Keratinocyte (primary cell): ENCODE measurements at regions not wholly inside any gene's neighbourhood (a gene's known extent, or its start where the extent isn't known, plus 50 kb on each side); places are given as distances from the start of the nearest gene placed in this dataset.

Experiments used
- DNase-seq: peaks from one replicate; pipeline ENCODE4 v3.0.0-alpha.2; 2011; ENCODE audit warnings: low read depth, missing footprints, low spot score
- FAIRE-seq: peaks from 2 replicates; lab custom pipeline; 2011; peaks lifted over from hg19 to GRCh38; lab: Jason Lieb, UNC
- H2AFZ ChIP-seq: 2 replicates; pipeline ENCODE4 v1.6.0; 2012; ENCODE audit warnings: low read length, control low read depth, inconsistent platforms; ENCODE audit not compliant: control insufficient read depth
- H3K27ac ChIP-seq: 2 replicates; pipeline ENCODE4 v1.5.1; 2011; ENCODE audit warnings: low read length; ENCODE audit not compliant: control insufficient read depth, insufficient read depth
- H3K27me3 ChIP-seq: 3 replicates; pipeline ENCODE4 v1.6.0; 2011; ENCODE audit warnings: low read length; ENCODE audit not compliant: control insufficient read depth, insufficient read depth; ENCODE audit errors: extremely low read depth
- H3K36me3 ChIP-seq, 2 experiments: 2 replicates in 1 of 2; 3 replicates in 1 of 2; pipeline ENCODE4 v1.5.1; 2011; ENCODE audit warnings: low read length in 2 of 2, mild to moderate bottlenecking in 1 of 2; ENCODE audit not compliant: control insufficient read depth in 2 of 2, insufficient read depth in 2 of 2; ENCODE audit errors: extremely low read depth in 1 of 2
- H3K4me1 ChIP-seq: 3 replicates; pipeline ENCODE4 v1.5.1; 2011; ENCODE audit warnings: low read length; ENCODE audit not compliant: control insufficient read depth, insufficient read depth; ENCODE audit errors: extremely low read depth
- H3K4me2 ChIP-seq: 3 replicates; pipeline ENCODE4 v1.6.0; 2011; ENCODE audit warnings: low read depth, low read length; ENCODE audit not compliant: control insufficient read depth, insufficient read depth; ENCODE audit errors: extremely low read depth
- H3K4me3 ChIP-seq, 3 experiments: fragments of 200-600 bp in 1 of 3; sonication (generic) in 1 of 3; 2 replicates in 2 of 3; 3 replicates in 1 of 3; pipeline ENCODE4 v1.5.1; 2011 to 2016; ENCODE audit warnings: low read length in 3 of 3, mild to moderate bottlenecking in 3 of 3, control low read depth in 2 of 3, inconsistent platforms in 1 of 3, low read depth in 1 of 3, mixed read lengths in 1 of 3, mixed run types in 1 of 3, moderate library complexity in 1 of 3; ENCODE audit not compliant: control insufficient read depth in 2 of 3, insufficient read depth in 2 of 3; ENCODE audit errors: extremely low read depth in 1 of 3
- H3K79me2 ChIP-seq: 2 replicates; pipeline ENCODE4 v1.6.0; 2012; ENCODE audit warnings: low read length; ENCODE audit not compliant: control insufficient read depth, insufficient read depth
- H3K9ac ChIP-seq: 3 replicates; pipeline ENCODE4 v1.6.0; 2011; ENCODE audit warnings: low read length; ENCODE audit not compliant: control insufficient read depth, insufficient read depth; ENCODE audit errors: extremely low read depth
- H3K9me1 ChIP-seq: 3 replicates; pipeline ENCODE4 v1.6.0; 2011; ENCODE audit warnings: low read length; ENCODE audit not compliant: control insufficient read depth, insufficient read depth; ENCODE audit errors: extremely low read depth
- H3K9me3 ChIP-seq: 2 replicates; pipeline ENCODE4 v1.5.1; 2012; ENCODE audit warnings: low read depth, low read length; ENCODE audit not compliant: control insufficient read depth
- H4K20me1 ChIP-seq: 3 replicates; pipeline ENCODE4 v1.6.0; 2011; ENCODE audit warnings: low read length; ENCODE audit not compliant: control insufficient read depth, insufficient read depth; ENCODE audit errors: extremely low read depth
- CTCF ChIP-seq, 3 experiments: IDR thresholded peaks in 1 of 3; conservative IDR thresholded peaks in 1 of 3; optimal IDR thresholded peaks in 1 of 3; 2 replicates in 2 of 3; 3 replicates in 1 of 3; pipeline versions ENCODE3 to v1.5.1; 2011; ENCODE audit warnings: low read length in 3 of 3, mild to moderate bottlenecking in 3 of 3, moderate library complexity in 2 of 3, control low read depth in 1 of 3, inconsistent platforms in 1 of 3; ENCODE audit not compliant: insufficient read depth in 2 of 3; ENCODE audit errors: extremely low read depth in 1 of 3
- EZH2 ChIP-seq: IDR thresholded peaks from one replicate; pipeline ENCODE4 v1.6.1; 2012; ENCODE audit warnings: inconsistent platforms, mild to moderate bottlenecking, low read length, moderate library complexity
- dilution Hi-C: fragments of 300-500 bp; cut with MboI; formaldehyde crosslinking; loops from one replicate; pipeline ENCODE4 v1.7.0; 2020; ENCODE audit warnings: low sequenced_read_pairs; ENCODE audit not compliant: extremely low pct_ligation_motif_present

- no peak for FAIRE-seq
- Histone ChIP-seq H4K20me1 (no peaks in the 10 kb centered on the region), H3K4me2 (no peak overlapping the region), H3K9me3 (no peaks in the 10 kb centered on the region), H2AFZ (no peak overlapping the region), H3K4me3 (no peak overlapping the region), H3K36me3 (no peaks in the 10 kb centered on the region), H3K27ac (no peak overlapping the region), H3K9ac (no peak overlapping the region), H3K79me2 (no peaks in the 10 kb centered on the region), H3K27me3 (no peaks in the 10 kb centered on the region), H3K9me1 (no peaks in the 10 kb centered on the region), H3K4me1 (no peaks in the 10 kb centered on the region)
- dilution Hi-C loops, result no loop called here
- DNase-seq, result no peak
- TF ChIP-seq CTCF (optimal IDR thresholded peaks at IDR 0.05 in 1 of 3, IDR thresholded peaks at IDR 0.05 in 1 of 3, conservative IDR thresholded peaks at IDR 0.05 in 1 of 3; ENCODE audit: extremely low read depth in 1 of 3, insufficient read depth in 2 of 3, low read length in 3 of 3) (no peak), EZH2 (no peak)
Observed at GRCh38 chr6:140867336-140867735, 1265.4 kb upstream of the GJE1 start.

GRCh38 chr6:140858381-140858971 is 1274.2 kb upstream of the GJE1 start:
- H3K27me3 ChIP-seq, result no peaks in the 10 kb centered on the region
- DNase-seq (peak; percentile 17), FAIRE-seq (peak; percentile 56)
- no peaks in the 10 kb centered on the region for H3K36me3 ChIP-seq
- H3K4me3 ChIP-seq, result peak overlapping the region in 2 of 3 experiments; percentile 32 to 62
- H3K27ac ChIP-seq, result peak overlapping the region; percentile 82
- H3K4me1 ChIP-seq, result peaks cover 10% of the 10 kb centered on the region
- H3K9ac ChIP-seq, result peak overlapping the region; percentile 54
- TF ChIP-seq EZH2 (no peak), CTCF (optimal IDR thresholded peaks at IDR 0.05 in 1 of 3, IDR thresholded peaks at IDR 0.05 in 1 of 3, conservative IDR thresholded peaks at IDR 0.05 in 1 of 3; ENCODE audit: extremely low read depth in 1 of 3, insufficient read depth in 2 of 3, low read length in 3 of 3) (no peak)
- no peaks in the 10 kb centered on the region for H3K79me2 ChIP-seq
- H3K4me2 ChIP-seq, result peak overlapping the region; percentile 71
- no peaks in the 10 kb centered on the region for H3K9me3 ChIP-seq
- H4K20me1 ChIP-seq, result no peaks in the 10 kb centered on the region
- H2AFZ ChIP-seq, result peak overlapping the region; percentile 78
- dilution Hi-C loops, result no loop called here
- no peaks in the 10 kb centered on the region for H3K9me1 ChIP-seq
